PC-3 (cell line): ENCODE measurements at regions not wholly inside any gene's neighbourhood (a gene's known extent, or its start where the extent isn't known, plus 50 kb on each side); places are given as distances from the start of the nearest gene placed in this dataset.
A peak's percentile ranks its signal among the peaks of the same experiment; 100 is the strongest.

Experiments
- ATAC-seq: fragments of 200-7000 bp; cut with Tn5 transposase; 2 replicates; pipeline ENCODE4 v1.9.1; 2020; ENCODE audit warnings: mild to moderate bottlenecking, moderate library complexity
- BruUV-seq: library from RNA; stranded (reverse); fragments of 400-500 nt; replicated peaks from 2 replicates; lab custom pipeline; 2021; lab: Mats Ljungman, UMichigan
- CTCF ChIA-PET: fragments of 300-600 bp; sonication (Branson Sonifier 250); formaldehyde crosslinking; loops from one replicate; lab custom pipeline; 2022; ENCODE audit warnings: antibody characterized with exemption; lab: Charles Lee
- POLR2A ChIA-PET: fragments of 300-600 bp; sonication (Branson Sonifier 250); formaldehyde crosslinking; loops from one replicate; lab custom pipeline; 2022; ENCODE audit warnings: antibody characterized with exemption; ENCODE audit not compliant: unreplicated experiment; lab: Charles Lee
- DNase-seq: peaks from one replicate; pipeline ENCODE4 v3.0.0-alpha.2; 2015
- H2AFZ ChIP-seq: fragments of 300-600 bp; sonication (generic); 2 replicates; pipeline ENCODE4 v1.6.0; 2016; ENCODE audit warnings: antibody characterized with exemption, low read length
- H3F3A ChIP-seq: fragments of 300-600 bp; sonication (generic); one replicate; pipeline ENCODE4 v1.6.0; 2017; ENCODE audit warnings: antibody characterized with exemption, low read length, control low read depth, mild to moderate bottlenecking; ENCODE audit not compliant: unreplicated experiment
- H3K27ac ChIP-seq: fragments of 300-600 bp; sonication (generic); 2 replicates; pipeline ENCODE4 v1.5.1; 2016; ENCODE audit warnings: mild to moderate bottlenecking, low read length
- H3K27me3 ChIP-seq: fragments of 300-600 bp; sonication (generic); 2 replicates; pipeline ENCODE4 v1.6.1; 2016; ENCODE audit warnings: low read length, mixed read lengths
- H3K36me3 ChIP-seq: fragments of 300-600 bp; sonication (generic); 2 replicates; pipeline ENCODE4 v1.6.1; 2016; ENCODE audit warnings: low read depth, mixed run types, low read length, mixed read lengths
- H3K4me1 ChIP-seq: fragments of 300-600 bp; sonication (generic); 2 replicates; pipeline ENCODE4 v1.5.1; 2016; ENCODE audit warnings: low read length; ENCODE audit not compliant: insufficient read depth
- H3K4me2 ChIP-seq: fragments of 300-600 bp; sonication (generic); 2 replicates; pipeline ENCODE4 v1.6.0; 2016; ENCODE audit warnings: low read length
- H3K4me3 ChIP-seq: fragments of 300-600 bp; sonication (generic); 2 replicates; pipeline ENCODE4 v1.5.1; 2016; ENCODE audit warnings: mild to moderate bottlenecking, low read length, mixed read lengths
- H3K79me2 ChIP-seq: fragments of 300-600 bp; sonication (generic); 2 replicates; pipeline ENCODE4 v1.6.1; 2017; ENCODE audit warnings: low read length, mixed read lengths
- H3K9ac ChIP-seq: fragments of 300-600 bp; sonication (generic); 2 replicates; pipeline ENCODE4 v1.6.0; 2016; ENCODE audit warnings: mild to moderate bottlenecking, low read length
- H3K9me2 ChIP-seq: fragments of 300-600 bp; sonication (generic); replicated peaks from 2 replicates; pipeline ENCODE4 v1.6.1; 2016; ENCODE audit warnings: mixed run types, low read length, mixed read lengths
- H3K9me3 ChIP-seq: fragments of 300-600 bp; sonication (generic); 2 replicates; pipeline ENCODE4 v1.6.1; 2016; ENCODE audit warnings: low read length, mixed read lengths
- H4K20me1 ChIP-seq: fragments of 300-600 bp; sonication (generic); 2 replicates; pipeline ENCODE4 v1.6.1; 2016; ENCODE audit warnings: low read length, mixed read lengths
- CTCF ChIP-seq: fragments of 300-600 bp; sonication (generic); conservative IDR thresholded peaks from 2 replicates; pipeline ENCODE4 v1.5.1; 2017; ENCODE audit warnings: antibody characterized with exemption, low read depth, mild to moderate bottlenecking, low read length
- EZH2 ChIP-seq: fragments of 300-600 bp; sonication (generic); IDR thresholded peaks from one replicate; pipeline ENCODE4 v1.6.1; 2017; ENCODE audit warnings: antibody characterized with exemption, mild to moderate bottlenecking, low read length; ENCODE audit not compliant: unreplicated experiment
- EZH2phosphoT487 ChIP-seq: fragments of 300-600 bp; sonication (generic); IDR thresholded peaks from 2 replicates; pipeline ENCODE4 v1.6.1; 2018; ENCODE audit warnings: mild to moderate bottlenecking, antibody characterized with exemption, low read length, borderline replicate concordance
- intact Hi-C: fragments of 100-400 bp; cut with micrococcal nuclease; formaldehyde crosslinking; loops from 2 replicates; pipeline ENCODE4 v1.9.0; 2023

- H3K9me2 ChIP-seq = no peaks in the 10 kb centered on the region
- no peak overlapping the region for H2AFZ ChIP-seq
- BruUV-seq = no TSS peak
- H4K20me1 ChIP-seq = no peaks in the 10 kb centered on the region
- ChIA-PET CTCF (no interaction called here), POLR2A (no interaction called here)
- DNase-seq (peak; percentile 18), ATAC-seq (peak; percentile 53)
- intact Hi-C loops = no loop called here
- no peaks in the 10 kb centered on the region for H3K79me2 ChIP-seq
- no peak overlapping the region for H3K9ac ChIP-seq
- no peaks in the 10 kb centered on the region for H3K9me3 ChIP-seq
- H3K4me3 ChIP-seq = no peak overlapping the region
- H3F3A ChIP-seq = no peaks in the 10 kb centered on the region
- H3K4me2 ChIP-seq = no peak overlapping the region
- no peak overlapping the region for H3K27ac ChIP-seq
- no peaks in the 10 kb centered on the region for H3K4me1 ChIP-seq
- no peaks in the 10 kb centered on the region for H3K36me3 ChIP-seq
- no peaks in the 10 kb centered on the region for H3K27me3 ChIP-seq
- no peak for TF ChIP-seq EZH2
- no peak for TF ChIP-seq CTCF
- no peak for TF ChIP-seq EZH2phosphoT487
These were observed 55.7 kb upstream of the PDGFRA start for GRCh38 chr4:54173281-54173912.

GRCh38 chr4:54176202-54176601 is 52.9 kb upstream of the PDGFRA start:
- no peak for DNase-seq
- CTCF ChIA-PET = no interaction called here
- no peaks in the 10 kb centered on the region for H3K4me1 ChIP-seq
- no peaks in the 10 kb centered on the region for H3K27me3 ChIP-seq
- no peaks in the 10 kb centered on the region for H3K9me2 ChIP-seq
- BruUV-seq = no TSS peak
- H2AFZ ChIP-seq = no peak overlapping the region
- no peaks in the 10 kb centered on the region for H3K9me3 ChIP-seq
- H4K20me1 ChIP-seq = no peaks in the 10 kb centered on the region
- intact Hi-C loops = no loop called here
- no peaks in the 10 kb centered on the region for H3K36me3 ChIP-seq
- no peaks in the 10 kb centered on the region for H3K79me2 ChIP-seq
- no peaks in the 10 kb centered on the region for H3F3A ChIP-seq
- TF ChIP-seq EZH2 (no peak), EZH2phosphoT487 (no peak), CTCF (no peak)
- H3K27ac ChIP-seq = no peak overlapping the region
- no peak overlapping the region for H3K9ac ChIP-seq
- no peak overlapping the region for H3K4me3 ChIP-seq
- H3K4me2 ChIP-seq = no peak overlapping the region
- POLR2A ChIA-PET = no interaction called here
- no peak for ATAC-seq
